GM06990 (cell line): ENCODE measurements at regions not wholly inside any gene's neighbourhood (a gene's known extent, or its start where the extent isn't known, plus 50 kb on each side); places are given as distances from the start of the nearest gene placed in this dataset.

Experiments
- DNase-seq: peaks from one replicate; pipeline ENCODE4 v3.0.0-alpha.2; 2011; ENCODE audit not compliant: insufficient read length; ENCODE audit errors: extremely low read depth
- H3K27me3 ChIP-seq: replicated peaks from 2 replicates; pipeline ENCODE4 v1.6.0; 2011; ENCODE audit warnings: low read length; ENCODE audit not compliant: control insufficient read depth, insufficient read depth
- H3K36me3 ChIP-seq: 2 replicates; pipeline ENCODE4 v1.5.1; 2011; ENCODE audit warnings: low read length; ENCODE audit not compliant: control insufficient read depth, insufficient read depth
- H3K4me3 ChIP-seq: replicated peaks from 2 replicates; pipeline ENCODE4 v1.5.1; 2011; ENCODE audit warnings: low read depth, mild to moderate bottlenecking, control low read depth, low read length
- CTCF ChIP-seq: IDR thresholded peaks from 2 replicates; pipeline ENCODE4 v1.5.1; 2011; ENCODE audit warnings: low read length, control low read depth, mild to moderate bottlenecking, inconsistent platforms; ENCODE audit not compliant: insufficient read depth, poor library complexity, severe bottlenecking

GRCh38 chr6:51282026-51282425, 463.4 kb downstream of the TFAP2B start:
- no peak overlapping the region for H3K4me3 ChIP-seq
- no peaks in the 10 kb centered on the region for H3K27me3 ChIP-seq
- H3K36me3 ChIP-seq = no peaks in the 10 kb centered on the region
- TF ChIP-seq CTCF = no peak
- no peak for DNase-seq

- Histone ChIP-seq H3K36me3 (no peaks in the 10 kb centered on the region), H3K27me3 (no peaks in the 10 kb centered on the region), H3K4me3 (no peak overlapping the region)
- no peak for DNase-seq
- no peak for TF ChIP-seq CTCF
Observed at GRCh38 chr6:51283723-51284355, 465.2 kb downstream of the TFAP2B start.

DNA sequence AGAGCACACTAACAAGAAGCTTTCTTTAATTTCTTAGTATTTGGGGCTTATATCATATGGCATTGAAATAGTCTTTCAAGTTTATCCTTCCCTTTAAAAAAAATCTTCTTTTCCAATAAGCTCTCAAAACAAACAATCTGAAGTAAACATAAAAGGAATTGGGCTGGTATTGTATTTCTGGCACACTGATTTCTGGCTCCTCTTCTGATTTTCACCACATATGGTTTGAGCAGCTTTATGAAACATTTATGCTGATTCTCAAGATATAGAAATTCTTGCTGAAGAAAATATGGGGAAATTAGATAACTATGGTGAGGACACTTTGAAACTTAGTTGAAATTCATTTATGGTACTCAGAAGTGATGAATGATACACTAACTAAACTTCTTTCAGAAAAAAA, 467.2 kb downstream of the TFAP2B start:
- Histone ChIP-seq H3K4me3 (no peak overlapping the region), H3K36me3 (no peaks in the 10 kb centered on the region), H3K27me3 (no peaks in the 10 kb centered on the region)
- no peak for TF ChIP-seq CTCF
- no peak for DNase-seq

GRCh38 chr6:51289041-51289440, 470.4 kb downstream of the TFAP2B start:
- no peak for TF ChIP-seq CTCF
- Histone ChIP-seq H3K27me3 (no peaks in the 10 kb centered on the region), H3K36me3 (no peaks in the 10 kb centered on the region), H3K4me3 (no peak overlapping the region)
- no peak for DNase-seq

DNA sequence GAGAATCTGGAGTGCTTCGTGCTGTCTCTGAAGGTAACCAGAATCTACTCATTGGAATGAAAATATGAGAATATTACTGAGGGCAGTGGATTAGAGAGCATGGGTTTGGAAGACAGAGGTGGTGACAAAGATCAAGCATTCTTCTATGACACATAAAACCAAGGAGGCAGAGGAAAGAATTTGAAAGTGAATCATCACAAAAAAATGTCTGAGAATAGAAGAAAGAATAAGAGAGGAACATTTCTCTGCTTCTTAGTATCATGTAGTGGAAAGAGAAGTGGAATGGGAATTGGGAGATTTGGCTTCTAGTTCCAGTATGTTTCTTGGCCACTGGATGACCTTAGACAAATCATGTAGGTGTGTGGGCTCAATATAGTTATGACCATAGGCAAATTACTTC, 474.0 kb downstream of the TFAP2B start:
- no peak for DNase-seq
- Histone ChIP-seq H3K36me3 (no peaks in the 10 kb centered on the region), H3K27me3 (no peaks in the 10 kb centered on the region), H3K4me3 (no peak overlapping the region)
- TF ChIP-seq CTCF = no peak

- H3K36me3 ChIP-seq = no peaks in the 10 kb centered on the region
- TF ChIP-seq CTCF = no peak
- DNase-seq = no peak
- no peaks in the 10 kb centered on the region for H3K27me3 ChIP-seq
- H3K4me3 ChIP-seq = no peak overlapping the region
Observed at GRCh38 chr6:51299621-51300380, 481.1 kb downstream of the TFAP2B start.
